Fibroblast of lung (primary cell): ENCODE measurements at regions not wholly inside any gene's neighbourhood (a gene's known extent, or its start where the extent isn't known, plus 50 kb on each side); places are given as distances from the start of the nearest gene placed in this dataset.

Experiments used
- CTCF ChIP-seq, 2 donors: IDR thresholded peaks in 1 of 2; conservative IDR thresholded peaks in 1 of 2; 1 replicate in 1 of 2; 2 replicates in 1 of 2; pipeline ENCODE4 v1.5.1; 2011 to 2012; ENCODE audit warnings: low read length in 2 of 2, control low read depth in 1 of 2, inconsistent platforms in 1 of 2, low read depth in 1 of 2, mild to moderate bottlenecking in 1 of 2
- EZH2 ChIP-seq: IDR thresholded peaks from 2 replicates; pipeline ENCODE4 v1.5.1; 2012; ENCODE audit warnings: low read length, control low read depth, mild to moderate bottlenecking; ENCODE audit errors: missing control alignments

GRCh38 chr5:86011937-86012336 is 605.8 kb upstream of the COX7C start:
- TF ChIP-seq CTCF (conservative IDR thresholded peaks at IDR 0.05 in 1 of 2, IDR thresholded peaks at IDR 0.05 in 1 of 2; ENCODE audit: low read depth in 1 of 2, low read length in 2 of 2) (no peak), EZH2 (no peak)
